GM12891 (cell line): ENCODE measurements at regions not wholly inside any gene's neighbourhood (a gene's known extent, or its start where the extent isn't known, plus 50 kb on each side); places are given as distances from the start of the nearest gene placed in this dataset.

Source experiments
- PAX5 ChIP-seq: IDR thresholded peaks from 2 replicates; pipeline ENCODE4 v1.6.1; 2011; ENCODE audit warnings: low read length, moderate library complexity, mild to moderate bottlenecking; ENCODE audit not compliant: insufficient read depth, severe bottlenecking
- POLR2A ChIP-seq: IDR thresholded peaks from 2 replicates; pipeline ENCODE4 v1.6.1; 2011; ENCODE audit warnings: low read depth, low read length, control low read depth
- POLR2AphosphoS5 ChIP-seq: IDR thresholded peaks from 2 replicates; pipeline ENCODE4 v1.6.1; 2011; ENCODE audit warnings: low read depth, low read length, control low read depth
- POU2F2 ChIP-seq: IDR thresholded peaks from 2 replicates; pipeline ENCODE4 v1.6.1; 2011; ENCODE audit warnings: low read depth, mild to moderate bottlenecking, control low read depth, low read length, moderate library complexity
- TAF1 ChIP-seq: IDR thresholded peaks from 2 replicates; pipeline ENCODE4 v1.6.1; 2011; ENCODE audit warnings: low read depth, low read length, control low read depth

DNA sequence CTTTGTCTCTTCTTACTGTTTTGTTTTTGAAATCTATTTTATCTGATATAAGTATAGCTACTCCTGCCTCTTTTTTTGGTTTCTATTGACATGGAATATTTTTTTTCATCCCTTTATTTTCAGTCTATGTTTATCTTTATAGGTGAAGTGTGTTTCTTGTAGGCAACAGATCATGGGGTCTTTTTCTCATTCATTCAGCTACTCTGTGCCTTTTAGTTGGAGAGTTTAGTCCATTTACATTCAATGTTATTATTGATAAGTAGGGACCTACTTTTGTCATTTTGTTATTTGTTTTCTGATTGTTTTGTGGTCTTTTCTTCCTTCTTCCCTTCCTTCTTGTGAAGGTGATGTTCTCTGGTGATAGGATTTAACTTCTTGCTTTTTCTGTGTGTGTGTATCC lies 60.0 kb upstream of the STK39 start:
- no peak for TF ChIP-seq POLR2AphosphoS5
- TF ChIP-seq TAF1: no peak
- no peak for TF ChIP-seq POLR2A
- TF ChIP-seq POU2F2: no peak
- no peak for TF ChIP-seq PAX5
